ENCODE measurements at regions not wholly inside any gene's neighbourhood (a gene's known extent, or its start where the extent isn't known, plus 50 kb on each side); places are given as distances from the start of the nearest gene placed in this dataset.

DNA sequence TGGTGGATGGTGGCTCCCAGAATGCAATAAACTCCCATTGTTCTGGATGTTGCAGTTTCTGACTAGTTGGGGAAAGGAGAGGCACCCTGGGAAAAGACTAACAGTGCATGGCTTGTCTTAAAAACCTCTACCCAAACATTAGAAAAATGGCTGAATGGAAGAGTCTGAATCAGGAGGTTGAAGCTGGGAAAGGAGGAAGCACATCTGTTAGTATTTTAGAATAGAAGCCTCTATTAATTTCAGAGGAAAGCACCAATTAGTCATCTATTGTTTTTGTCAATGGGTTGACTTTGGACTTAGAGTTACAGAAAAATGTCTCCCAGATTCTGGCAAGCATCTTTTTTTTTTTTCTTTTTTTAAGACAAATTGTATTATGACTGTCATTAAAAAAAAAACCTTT, 56.1 kb upstream of the ELMO1 start:
- Histone ChIP-seq H3K4me3 (no peak overlapping the region), H3K27ac (no peak overlapping the region), H3K9me3 (no peaks in the 10 kb centered on the region), H3K36me3 (ENCODE audit: insufficient read depth in 1 of 2, low read depth in 1 of 2) (no peaks in the 10 kb centered on the region), H3K4me1 (no peaks in the 10 kb centered on the region), H3K27me3 (ENCODE audit: insufficient read depth in 3 of 3, low read length in 2 of 3) (no peaks in the 10 kb centered on the region)
- intact Hi-C loops (cut with DNase I): loop anchor here in 1 of 2 donors (10.0 kb wide), 1 partner anchor 300 kb away; no protein-coding TSS in a partner anchor
- ATAC-seq (no peak), DNase-seq (no peak)
- TF ChIP-seq, protein P1, sequence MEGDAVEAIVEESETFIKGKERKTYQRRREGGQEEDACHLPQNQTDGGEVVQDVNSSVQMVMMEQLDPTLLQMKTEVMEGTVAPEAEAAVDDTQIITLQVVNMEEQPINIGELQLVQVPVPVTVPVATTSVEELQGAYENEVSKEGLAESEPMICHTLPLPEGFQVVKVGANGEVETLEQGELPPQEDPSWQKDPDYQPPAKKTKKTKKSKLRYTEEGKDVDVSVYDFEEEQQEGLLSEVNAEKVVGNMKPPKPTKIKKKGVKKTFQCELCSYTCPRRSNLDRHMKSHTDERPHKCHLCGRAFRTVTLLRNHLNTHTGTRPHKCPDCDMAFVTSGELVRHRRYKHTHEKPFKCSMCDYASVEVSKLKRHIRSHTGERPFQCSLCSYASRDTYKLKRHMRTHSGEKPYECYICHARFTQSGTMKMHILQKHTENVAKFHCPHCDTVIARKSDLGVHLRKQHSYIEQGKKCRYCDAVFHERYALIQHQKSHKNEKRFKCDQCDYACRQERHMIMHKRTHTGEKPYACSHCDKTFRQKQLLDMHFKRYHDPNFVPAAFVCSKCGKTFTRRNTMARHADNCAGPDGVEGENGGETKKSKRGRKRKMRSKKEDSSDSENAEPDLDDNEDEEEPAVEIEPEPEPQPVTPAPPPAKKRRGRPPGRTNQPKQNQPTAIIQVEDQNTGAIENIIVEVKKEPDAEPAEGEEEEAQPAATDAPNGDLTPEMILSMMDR (IDR thresholded peaks at IDR 0.05): no peak

DNA sequence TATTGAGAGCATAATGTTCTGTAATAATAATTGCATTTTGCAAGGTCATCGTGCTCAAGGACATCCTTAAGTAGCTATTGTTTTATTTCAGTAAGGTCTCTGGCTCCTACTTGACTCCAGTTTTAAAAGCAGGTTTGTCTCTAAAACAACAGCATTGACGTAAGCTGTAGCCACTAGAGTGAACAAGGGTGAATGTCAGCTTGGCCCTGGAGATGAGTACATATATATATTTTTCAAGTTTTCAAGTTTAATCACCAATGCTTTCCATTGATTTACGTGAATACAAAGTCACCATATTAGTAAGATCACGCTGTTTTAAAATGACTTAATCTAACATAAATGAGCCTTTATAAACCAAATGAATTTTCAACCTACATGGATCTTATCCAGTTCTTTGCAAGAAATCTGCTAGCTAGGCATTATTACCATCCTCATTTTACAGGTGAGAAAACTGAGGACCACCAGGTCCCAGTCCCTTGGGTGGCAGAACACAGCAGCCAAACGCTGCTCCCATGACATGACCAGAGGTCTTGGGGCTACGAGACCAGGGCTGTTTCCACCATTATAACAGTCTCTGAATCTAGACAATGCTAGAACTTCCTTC, 57.2 kb upstream of the ELMO1 start:
- no peak for DNase-seq
- TF ChIP-seq, protein P1 (IDR thresholded peaks at IDR 0.05): no peak
- H3K4me3 ChIP-seq: no peak overlapping the region
- no peak overlapping the region for H3K27ac ChIP-seq
- no peak for ATAC-seq
- no peaks in the 10 kb centered on the region for H3K9me3 ChIP-seq
- WGBS, 3 donors: 70 to 84% (median 82%) methylated on average over 6 of the region's 6 CpGs
- peaks cover 0 to under 1% (median 0%) of the 10 kb centered on the region in 3 donors for H3K27me3 ChIP-seq (ENCODE audit: insufficient read depth in 3 of 3, low read length in 2 of 3)
- intact Hi-C loops (cut with DNase I): loop anchor here in 1 of 2 donors (10.0 kb wide), 1 partner anchor 301 kb away; no protein-coding TSS in a partner anchor
- H3K36me3 ChIP-seq (ENCODE audit: insufficient read depth in 1 of 2, low read depth in 1 of 2): no peaks in the 10 kb centered on the region
- H3K4me1 ChIP-seq: no peaks in the 10 kb centered on the region

DNA sequence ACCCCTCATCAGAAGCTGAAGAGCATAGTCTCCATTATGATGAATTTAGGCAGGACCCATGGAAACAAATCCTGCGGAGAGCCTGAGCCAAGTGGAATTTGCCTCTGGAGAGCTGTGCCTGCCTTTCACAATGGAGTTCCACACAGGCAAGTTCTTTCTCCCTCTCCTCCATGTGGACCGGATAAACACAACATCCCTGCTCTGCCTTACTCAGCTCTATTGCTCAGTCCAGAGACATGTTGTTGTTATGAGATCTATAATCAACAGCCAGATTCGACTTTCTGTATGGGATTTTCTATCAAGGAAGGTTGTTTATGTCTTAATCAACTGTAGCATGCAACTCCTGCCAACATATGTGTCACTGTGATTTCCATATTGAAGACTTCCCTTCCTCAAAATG, 59.5 kb upstream of the ELMO1 start:
- 57 to 78% (median 57%) methylated on average over 3 of the region's 3 CpGs for WGBS, 3 donors
- intact Hi-C loops (cut with DNase I): loop anchor here in 1 of 2 donors (10.0 kb wide), 1 partner anchor 303 kb away; no protein-coding TSS in a partner anchor
- H3K36me3 ChIP-seq (ENCODE audit: insufficient read depth in 1 of 2, low read depth in 1 of 2): no peaks in the 10 kb centered on the region
- DNase-seq (no peak), ATAC-seq (no peak)
- TF ChIP-seq, protein P1 (IDR thresholded peaks at IDR 0.05): no peak
- peaks cover 0 to 2% (median 0%) of the 10 kb centered on the region in 3 donors for H3K27me3 ChIP-seq (ENCODE audit: insufficient read depth in 3 of 3, low read length in 2 of 3)
- no peaks in the 10 kb centered on the region for H3K4me1 ChIP-seq
- no peak overlapping the region for H3K4me3 ChIP-seq
- no peak overlapping the region for H3K27ac ChIP-seq
- no peaks in the 10 kb centered on the region for H3K9me3 ChIP-seq

DNA sequence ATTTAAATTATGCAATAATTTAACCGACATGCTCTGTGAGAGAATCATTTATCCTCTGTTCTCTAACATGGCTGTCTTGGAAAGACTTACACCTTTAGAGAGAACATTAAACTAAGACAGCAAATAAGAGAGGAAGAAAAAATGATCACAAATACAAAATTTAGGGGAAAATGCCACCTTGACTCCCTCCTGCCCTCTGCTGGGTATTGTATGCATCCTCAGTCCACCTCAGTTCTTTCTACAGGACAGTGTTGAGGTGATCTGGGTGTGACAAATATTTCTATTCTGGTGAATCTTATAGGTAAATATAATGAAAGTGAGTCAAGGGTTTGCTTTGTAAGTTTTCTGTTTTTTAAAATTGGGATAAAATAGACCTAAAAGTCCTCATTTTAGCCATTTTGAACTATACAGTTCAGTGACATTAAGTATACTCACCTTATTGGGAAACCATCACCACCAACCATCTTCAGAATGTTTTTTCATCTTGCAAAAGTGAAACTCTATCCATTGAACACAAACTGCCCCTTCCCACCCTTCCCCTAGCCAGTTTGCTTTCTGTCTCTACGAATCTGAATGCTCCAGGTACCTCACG, 61.5 kb upstream of the ELMO1 start:
- Histone ChIP-seq H3K4me3 (no peak overlapping the region), H3K36me3 (ENCODE audit: insufficient read depth in 1 of 2, low read depth in 1 of 2) (no peaks in the 10 kb centered on the region), H3K27me3 (ENCODE audit: insufficient read depth in 3 of 3, low read length in 2 of 3) (peaks cover 0 to 2% (median 0%) of the 10 kb centered on the region in 3 donors), H3K4me1 (no peaks in the 10 kb centered on the region), H3K27ac (no peak overlapping the region), H3K9me3 (no peaks in the 10 kb centered on the region)
- ATAC-seq (no peak), DNase-seq (no peak)
- intact Hi-C loops (cut with DNase I): no loop called here
- 85 to 90% (median 86%) methylated on average over 3 of the region's 3 CpGs for WGBS, 3 donors
- TF ChIP-seq, protein P1 (IDR thresholded peaks at IDR 0.05): peak; percentile 47

All from psoas muscle (tissue), 7 donors.